ENCODE measurements at regions not wholly inside any gene's neighbourhood (a gene's known extent, or its start where the extent isn't known, plus 50 kb on each side); places are given as distances from the start of the nearest gene placed in this dataset.

DNA sequence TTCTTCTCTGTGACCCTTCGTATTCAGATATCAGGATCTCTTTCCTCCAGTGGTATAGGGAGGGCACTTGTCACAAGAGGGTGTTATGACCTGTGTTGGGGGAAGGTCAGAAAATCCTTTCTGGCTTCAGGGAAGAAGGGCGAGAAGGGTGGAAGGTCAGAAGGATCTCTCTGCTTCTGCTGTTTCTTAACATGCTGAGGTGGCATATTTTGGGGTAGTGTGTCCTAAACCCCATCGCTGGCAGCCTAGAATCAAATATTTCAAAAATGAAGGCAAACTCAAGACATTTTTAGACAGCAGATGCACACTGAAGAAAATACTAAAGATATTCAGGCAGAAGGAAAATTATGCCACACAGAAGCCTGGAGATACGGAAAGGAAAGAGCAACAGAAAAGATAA, 207.6 kb downstream of the TM2D1 start:
- TF ChIP-seq, protein P1, sequence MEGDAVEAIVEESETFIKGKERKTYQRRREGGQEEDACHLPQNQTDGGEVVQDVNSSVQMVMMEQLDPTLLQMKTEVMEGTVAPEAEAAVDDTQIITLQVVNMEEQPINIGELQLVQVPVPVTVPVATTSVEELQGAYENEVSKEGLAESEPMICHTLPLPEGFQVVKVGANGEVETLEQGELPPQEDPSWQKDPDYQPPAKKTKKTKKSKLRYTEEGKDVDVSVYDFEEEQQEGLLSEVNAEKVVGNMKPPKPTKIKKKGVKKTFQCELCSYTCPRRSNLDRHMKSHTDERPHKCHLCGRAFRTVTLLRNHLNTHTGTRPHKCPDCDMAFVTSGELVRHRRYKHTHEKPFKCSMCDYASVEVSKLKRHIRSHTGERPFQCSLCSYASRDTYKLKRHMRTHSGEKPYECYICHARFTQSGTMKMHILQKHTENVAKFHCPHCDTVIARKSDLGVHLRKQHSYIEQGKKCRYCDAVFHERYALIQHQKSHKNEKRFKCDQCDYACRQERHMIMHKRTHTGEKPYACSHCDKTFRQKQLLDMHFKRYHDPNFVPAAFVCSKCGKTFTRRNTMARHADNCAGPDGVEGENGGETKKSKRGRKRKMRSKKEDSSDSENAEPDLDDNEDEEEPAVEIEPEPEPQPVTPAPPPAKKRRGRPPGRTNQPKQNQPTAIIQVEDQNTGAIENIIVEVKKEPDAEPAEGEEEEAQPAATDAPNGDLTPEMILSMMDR (IDR thresholded peaks at IDR 0.05), result no peak
- TF ChIP-seq POLR2A (IDR thresholded peaks at IDR 0.05) (no peak), POLR2AphosphoS5 (IDR thresholded peaks at IDR 0.05) (no peak), EP300 (IDR thresholded peaks at IDR 0.05) (no peak)

All from upper lobe of left lung (tissue), 4 donors.